C4-2B (cell line): ENCODE measurements at regions not wholly inside any gene's neighbourhood (a gene's known extent, or its start where the extent isn't known, plus 50 kb on each side); places are given as distances from the start of the nearest gene placed in this dataset.

Source experiments
- CTCF ChIP-seq: fragments of 450-650 bp; conservative IDR thresholded peaks from 2 replicates; pipeline ENCODE4 v1.5.1; 2017; ENCODE audit warnings: mild to moderate bottlenecking
- ZFX ChIP-seq: fragments of 450-650 bp; IDR thresholded peaks from 2 replicates; pipeline ENCODE4 v1.6.1; 2017

- TF ChIP-seq CTCF (no peak), ZFX (no peak)
Measured at GRCh38 chr14:56460469-56460868, 119.1 kb upstream of the TMEM260 start.
